Activated T-helper 1 cell treated with Interleukin-2 at 50 U/mL for 16 hours (primary cell): ENCODE measurements at regions not wholly inside any gene's neighbourhood (a gene's known extent, or its start where the extent isn't known, plus 50 kb on each side); places are given as distances from the start of the nearest gene placed in this dataset.
"Not testable (repeated sequence)": the region's sequence is repeated elsewhere in the genome, so short reads cannot be mapped to it uniquely, and the experiment has no call there.

Experiments
- DNase-seq: peaks from one replicate; pipeline ENCODE4 v3.0.0-alpha.2; 2020; ENCODE audit warnings: low read depth

GRCh38 chr2:226125176-226125883, 674.3 kb downstream of the IRS1 start:
- DNase-seq, result no peak

DNA sequence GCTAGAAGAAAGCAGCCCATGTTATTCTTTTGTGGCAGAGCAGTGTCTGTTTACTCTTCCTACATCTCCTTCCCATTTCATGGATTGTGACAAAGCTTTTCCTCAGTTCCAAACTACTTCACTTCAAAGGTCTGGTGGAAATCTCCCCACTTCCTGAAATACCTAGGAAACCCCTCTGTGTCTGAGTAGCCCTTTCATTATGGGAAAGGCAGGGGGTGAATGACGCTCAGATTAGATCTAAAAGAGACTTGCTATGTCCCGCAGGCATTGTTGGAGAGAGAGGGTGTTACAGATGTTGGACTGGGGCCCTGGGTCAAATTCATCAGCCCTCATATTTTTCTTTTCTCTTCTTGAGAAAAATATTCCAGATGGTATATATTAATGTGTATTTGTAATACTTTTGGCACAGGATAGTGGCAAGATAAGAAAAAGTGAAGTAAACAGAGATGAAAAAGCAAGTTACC, 675.0 kb downstream of the IRS1 start:
- DNase-seq, result no peak

DNA sequence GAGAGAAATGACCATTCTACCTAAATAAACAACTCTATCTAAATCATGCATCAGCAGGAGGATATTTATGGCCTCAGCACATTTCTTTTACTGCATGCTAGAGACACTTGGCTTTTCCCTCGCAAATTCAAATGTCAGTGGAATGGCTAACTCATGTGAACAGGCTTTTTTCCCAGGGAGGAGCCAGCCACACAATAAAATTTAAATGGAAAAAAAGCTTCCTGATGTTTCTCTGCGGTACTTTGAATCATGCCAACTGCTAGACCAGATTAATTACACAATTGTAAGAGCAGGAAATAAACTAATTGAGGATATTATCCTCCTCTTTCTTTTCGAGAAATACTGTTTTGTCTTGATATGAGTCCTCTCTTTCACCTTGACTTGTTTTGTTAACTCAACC, 676.3 kb downstream of the IRS1 start:
- DNase-seq, result no peak

DNA sequence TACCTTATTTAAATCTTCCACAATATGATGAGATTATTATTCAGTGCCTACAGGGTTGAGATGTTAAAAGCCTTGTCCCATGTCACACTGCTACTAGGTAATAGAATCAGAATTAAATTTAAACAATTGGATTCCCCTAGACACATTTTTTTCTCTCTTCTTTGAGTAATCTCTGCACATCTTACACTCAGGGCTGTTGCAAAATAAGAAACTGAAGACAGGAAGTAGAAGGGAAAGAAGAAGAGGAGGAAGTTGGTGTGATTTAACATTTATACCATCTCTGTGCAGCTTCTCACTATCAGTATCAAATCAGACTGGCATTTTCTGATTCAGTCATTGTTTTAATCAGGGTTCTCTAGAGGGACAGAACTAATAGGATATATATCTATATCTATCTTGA, 677.6 kb downstream of the IRS1 start:
- no peak for DNase-seq

- DNase-seq, result no peak
Measured at GRCh38 chr2:226121046-226121738, 678.4 kb downstream of the IRS1 start.

- DNase-seq, result no peak
Measured at GRCh38 chr2:226118471-226119429, 680.9 kb downstream of the IRS1 start.

GRCh38 chr2:226117510-226118065, 682.0 kb downstream of the IRS1 start:
- no peak for DNase-seq

DNA sequence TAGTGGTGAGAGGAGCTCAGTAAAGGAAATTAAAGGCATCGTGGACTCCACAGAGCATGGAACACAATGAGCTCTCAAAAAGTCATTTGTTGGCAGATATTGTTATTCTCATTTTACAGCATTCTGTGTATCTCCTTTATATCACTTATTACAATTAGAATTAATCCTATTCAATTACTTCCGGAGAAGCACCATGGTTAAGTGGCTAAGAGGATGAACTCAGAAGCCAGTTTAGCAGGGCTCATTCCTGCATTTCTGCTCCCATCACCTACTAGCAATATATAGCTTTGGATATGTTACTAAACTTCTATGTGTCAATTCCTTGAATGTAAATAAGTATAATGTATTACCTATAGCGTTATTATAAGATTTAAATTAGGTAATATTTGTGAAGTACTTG, 683.3 kb downstream of the IRS1 start:
- no peak for DNase-seq

GRCh38 chr2:226115832-226116200, 683.8 kb downstream of the IRS1 start:
- no peak for DNase-seq

DNA sequence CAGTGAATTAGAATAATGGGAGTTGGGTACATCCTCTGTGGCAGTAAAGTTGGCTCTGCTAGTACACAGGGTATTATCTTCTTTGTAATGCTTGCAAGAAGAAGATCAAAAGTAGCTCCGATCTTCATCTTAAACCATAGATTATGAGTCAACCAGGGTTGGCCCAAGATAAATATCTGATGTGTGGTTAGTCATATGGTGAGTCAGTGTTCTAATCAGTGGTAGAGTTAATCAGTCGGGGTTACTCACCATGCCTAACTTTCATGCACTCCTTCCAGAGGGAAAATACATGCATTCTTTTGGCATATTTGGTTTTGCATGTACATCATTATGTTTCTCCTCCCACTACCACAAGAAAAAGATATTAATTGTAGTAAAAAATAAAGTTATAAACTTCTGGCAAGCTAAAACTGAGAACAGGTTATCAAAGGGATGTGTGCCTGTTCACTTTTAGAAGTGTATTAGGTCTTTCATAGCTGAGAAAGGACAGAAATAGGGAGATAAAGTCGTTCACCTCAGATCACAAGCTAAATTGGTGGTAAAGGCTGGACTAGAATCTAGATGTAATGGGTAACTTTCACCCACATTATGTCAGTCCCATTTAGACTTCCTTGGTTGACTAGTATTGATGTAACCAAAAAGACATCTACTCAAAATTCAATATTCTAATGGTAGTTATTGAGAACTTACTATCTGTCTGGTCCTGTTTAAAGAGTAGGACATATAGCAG, 684.4 kb downstream of the IRS1 start:
- no peak for DNase-seq

- DNase-seq, result no peak
Measured at GRCh38 chr2:226114436-226114835, 685.2 kb downstream of the IRS1 start.

DNA sequence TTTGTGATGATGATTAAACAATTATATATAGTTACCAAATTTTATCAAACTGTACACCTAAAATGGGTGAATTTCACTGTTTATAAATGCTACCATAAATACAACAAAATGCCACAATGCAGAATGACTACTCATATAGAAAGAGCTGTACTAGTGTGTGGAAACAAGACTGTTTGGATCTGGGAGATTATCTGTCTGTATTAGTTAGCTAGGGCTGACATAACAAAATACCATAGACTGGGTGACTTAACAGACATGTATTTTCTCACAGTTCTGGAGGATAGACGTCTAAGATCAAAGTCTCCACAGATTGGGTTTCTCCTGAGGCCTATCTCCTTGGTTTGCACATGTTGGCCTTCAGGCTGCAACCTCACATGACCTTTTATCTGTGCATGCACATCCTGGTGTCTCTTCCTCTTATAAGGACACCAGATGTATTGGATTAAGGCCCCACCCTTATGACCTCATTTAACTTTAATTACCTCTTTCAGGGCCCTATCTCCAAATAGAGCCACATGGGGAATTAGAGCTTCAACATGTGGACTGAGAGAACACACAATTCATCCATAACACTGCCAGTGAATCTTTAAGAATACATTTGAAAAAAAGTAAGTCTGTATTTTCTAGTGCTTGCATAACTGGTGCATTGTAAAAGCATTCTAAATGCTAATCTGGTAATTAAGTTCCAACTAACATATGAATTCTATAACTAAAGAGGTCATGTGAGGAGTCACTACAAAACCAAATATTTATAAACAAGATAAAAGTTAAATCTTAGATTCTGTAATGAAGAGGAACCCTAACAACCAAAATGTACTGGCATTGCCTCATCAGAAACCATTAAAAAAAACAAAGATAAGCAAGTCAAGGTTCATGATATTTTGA, 699.6 kb downstream of the NYAP2 start:
- DNase-seq, result no peak

DNA sequence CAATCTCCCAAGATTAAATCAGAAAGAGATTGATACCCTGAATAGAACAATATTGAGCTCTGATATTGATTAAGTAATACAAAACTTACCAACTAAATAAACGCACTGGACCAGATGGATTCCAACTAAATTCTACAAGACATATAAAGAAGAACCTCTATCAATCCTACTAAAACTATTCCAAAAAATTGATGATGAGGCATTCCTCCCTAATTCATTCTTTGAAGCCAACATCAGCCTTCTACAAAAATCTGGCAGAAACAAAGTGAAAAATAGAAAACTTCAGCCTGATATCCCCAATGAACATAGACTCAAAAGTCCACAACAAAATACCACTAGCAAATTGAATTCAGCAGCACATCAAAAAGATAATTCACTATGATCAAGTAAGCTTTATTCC, 695.5 kb downstream of the NYAP2 start:
- no peak for DNase-seq

DNA sequence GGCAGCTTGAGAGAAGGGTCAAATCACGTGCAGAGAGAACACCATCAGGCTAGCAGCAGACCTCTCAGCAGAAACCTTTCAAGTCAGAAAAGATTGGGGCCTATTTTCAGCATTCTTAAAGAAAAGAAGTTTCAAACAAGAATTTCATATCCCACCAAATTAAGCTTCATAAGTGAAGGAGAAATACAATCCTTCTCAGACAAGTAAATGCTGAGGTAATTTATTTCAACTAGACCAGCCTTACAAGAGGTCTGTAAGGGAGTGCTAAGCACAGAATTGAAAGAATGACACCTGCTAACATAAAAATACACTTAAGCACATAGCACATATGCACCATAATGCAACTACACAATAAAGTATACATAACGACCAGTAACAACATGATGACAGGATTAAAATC, 693.9 kb downstream of the NYAP2 start:
- no peak for DNase-seq

GRCh38 chr2:226088366-226088674, 688.8 kb downstream of the NYAP2 start:
- no peak for DNase-seq

- no peak for DNase-seq
Measured at GRCh38 chr2:226087505-226088365, 688.2 kb downstream of the NYAP2 start.

DNA sequence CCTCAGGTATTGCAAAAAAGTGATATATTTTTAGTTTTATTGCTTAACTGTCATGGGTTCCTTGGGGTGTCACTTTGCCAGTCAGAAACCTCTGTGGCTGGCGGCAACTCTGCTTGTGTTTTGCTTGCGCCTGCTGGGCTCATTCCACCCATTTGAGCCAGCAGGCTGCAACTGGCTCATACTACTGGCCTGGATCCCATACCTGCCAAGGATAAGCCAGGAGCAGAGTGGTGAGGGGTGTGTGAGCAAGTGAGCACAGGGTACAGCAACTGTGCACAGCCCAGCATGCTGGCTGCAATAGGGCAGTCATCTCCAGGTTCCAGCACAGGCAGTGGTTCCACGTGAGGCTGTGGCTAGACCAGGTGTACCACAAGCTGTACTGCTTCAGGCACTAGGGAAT, 687.5 kb downstream of the NYAP2 start:
- DNase-seq, result no peak

DNA sequence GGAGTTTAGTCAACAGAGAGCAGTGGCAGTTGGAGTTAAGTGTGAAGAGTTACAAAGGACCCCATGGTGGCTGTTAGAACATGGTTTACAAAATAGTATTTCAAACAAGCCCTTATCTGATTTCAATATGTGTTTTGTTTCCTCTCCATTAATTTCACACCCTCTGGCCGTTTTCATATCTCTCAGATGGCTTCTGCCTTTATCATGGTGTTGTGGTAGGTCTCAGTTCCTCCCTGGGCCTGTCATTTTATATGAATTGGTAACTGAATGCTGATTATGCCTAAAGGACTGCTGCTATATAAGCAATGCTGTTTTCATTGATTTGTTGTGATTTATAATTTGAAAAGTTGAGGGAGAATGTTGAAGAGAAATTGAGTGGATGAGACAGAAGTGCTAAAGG, 686.7 kb downstream of the NYAP2 start:
- no peak for DNase-seq

GRCh38 chr2:226085425-226085824, 685.9 kb downstream of the NYAP2 start:
- DNase-seq, result not testable (repeated sequence)

GRCh38 chr2:226080334-226080733, 680.8 kb downstream of the NYAP2 start:
- no peak for DNase-seq
